DMS153 (cell line): ENCODE measurements at regions not wholly inside any gene's neighbourhood (a gene's known extent, or its start where the extent isn't known, plus 50 kb on each side); places are given as distances from the start of the nearest gene placed in this dataset.

Experiments used
- DNase-seq: peaks from one replicate; lab custom pipeline; 2025; lab: John Stamatoyannopoulos, UW

- no peak for DNase-seq
These were observed 153.8 kb downstream of the ASB1 start for GRCh38 chr2:238580486-238580885.

GRCh38 chr2:238581126-238581525 is 154.4 kb downstream of the ASB1 start:
- no peak for DNase-seq

GRCh38 chr2:238582159-238582558 is 155.4 kb downstream of the ASB1 start:
- DNase-seq = no peak

GRCh38 chr2:238584617-238585016 is 157.9 kb downstream of the ASB1 start:
- DNase-seq = no peak

GRCh38 chr2:238585836-238586821 is 159.4 kb downstream of the ASB1 start:
- no peak for DNase-seq

- DNase-seq = no peak
These were observed 160.4 kb downstream of the ASB1 start for GRCh38 chr2:238586931-238587775.

GRCh38 chr2:238587776-238588660 is 161.3 kb downstream of the ASB1 start:
- DNase-seq = no peak

GRCh38 chr2:238589591-238590460 is 163.1 kb downstream of the ASB1 start:
- no peak for DNase-seq

- DNase-seq = no peak
These were observed 165.0 kb downstream of the ASB1 start for GRCh38 chr2:238591732-238592131.

- DNase-seq = no peak
These were observed 166.5 kb downstream of the ASB1 start for GRCh38 chr2:238593236-238593635.

- DNase-seq = no peak
These were observed 167.0 kb downstream of the ASB1 start for GRCh38 chr2:238593678-238594077.

- DNase-seq = no peak
These were observed 168.3 kb downstream of the ASB1 start for GRCh38 chr2:238594796-238595749.

GRCh38 chr2:238595750-238596570 is 169.2 kb downstream of the ASB1 start:
- no peak for DNase-seq

- DNase-seq = no peak
These were observed 170.1 kb downstream of the ASB1 start for GRCh38 chr2:238596571-238597551.

- no peak for DNase-seq
These were observed 171.2 kb downstream of the ASB1 start for GRCh38 chr2:238597638-238598528.

GRCh38 chr2:238598802-238599530 is 172.2 kb downstream of the ASB1 start:
- no peak for DNase-seq
